Globus pallidus (tissue), 1 donor: ENCODE measurements at regions not wholly inside any gene's neighbourhood (a gene's known extent, or its start where the extent isn't known, plus 50 kb on each side); places are given as distances from the start of the nearest gene placed in this dataset.
A peak's percentile ranks its signal among the peaks of the same experiment; 100 is the strongest.
"Not testable (repeated sequence)": the region's sequence is repeated elsewhere in the genome, so short reads cannot be mapped to it uniquely, and the experiment has no call there.

Experiments
- DNase-seq: peaks from one replicate; pipeline ENCODE4 v3.0.0-alpha.2; 2015; ENCODE audit warnings: low spot score

GRCh38 chr5:125470280-125470902 is 724.0 kb upstream of the ZNF608 start:
- no peak for DNase-seq

- no peak for DNase-seq
These were observed 730.6 kb upstream of the ZNF608 start for GRCh38 chr5:125476901-125477585.

GRCh38 chr5:125477586-125477975 is 731.1 kb upstream of the ZNF608 start:
- DNase-seq = no peak

GRCh38 chr5:125478599-125478998 is 732.2 kb upstream of the ZNF608 start:
- no peak for DNase-seq

- no peak for DNase-seq
These were observed 734.5 kb upstream of the ZNF608 start for GRCh38 chr5:125480911-125481310.

GRCh38 chr5:125481506-125482465 is 735.3 kb upstream of the ZNF608 start:
- DNase-seq = peak; percentile 55

GRCh38 chr5:125483609-125484008 is 737.2 kb upstream of the ZNF608 start:
- no peak for DNase-seq

GRCh38 chr5:125484272-125484741 is 737.9 kb upstream of the ZNF608 start:
- no peak for DNase-seq

GRCh38 chr5:125484742-125485641 is 738.6 kb upstream of the ZNF608 start:
- DNase-seq = peak; percentile 91

- DNase-seq = no peak
These were observed 739.3 kb upstream of the ZNF608 start for GRCh38 chr5:125485771-125486170.

GRCh38 chr5:125486634-125487033 is 740.2 kb upstream of the ZNF608 start:
- peak; percentile 29 for DNase-seq

- DNase-seq = peak; percentile 78
These were observed 740.8 kb upstream of the ZNF608 start for GRCh38 chr5:125487231-125487630.

GRCh38 chr5:125487652-125488051 is 741.2 kb upstream of the ZNF608 start:
- not testable (repeated sequence) for DNase-seq

GRCh38 chr5:125489146-125489545 is 742.7 kb upstream of the ZNF608 start:
- peak; percentile 16 for DNase-seq

GRCh38 chr5:125491986-125492492 is 745.6 kb upstream of the ZNF608 start:
- no peak for DNase-seq

GRCh38 chr5:125492977-125493376 is 746.5 kb upstream of the ZNF608 start:
- no peak for DNase-seq

- DNase-seq = no peak
These were observed 750.0 kb upstream of the ZNF608 start for GRCh38 chr5:125496393-125496792.

GRCh38 chr5:125497651-125498050 is 751.2 kb upstream of the ZNF608 start:
- DNase-seq = no peak

GRCh38 chr5:125499636-125500332 is 753.3 kb upstream of the ZNF608 start:
- peak; percentile 92 for DNase-seq

- peak; percentile 15 for DNase-seq
These were observed 755.0 kb upstream of the ZNF608 start for GRCh38 chr5:125501396-125501795.

GRCh38 chr5:125503946-125504345 is 757.5 kb upstream of the ZNF608 start:
- DNase-seq = no peak
